GM19023 (cell line): ENCODE measurements at regions not wholly inside any gene's neighbourhood (a gene's known extent, or its start where the extent isn't known, plus 50 kb on each side); places are given as distances from the start of the nearest gene placed in this dataset.
"Not testable (repeated sequence)": the region's sequence is repeated elsewhere in the genome, so short reads cannot be mapped to it uniquely, and the experiment has no call there.

Experiments used
- ATAC-seq: cut with Tn5 transposase; IDR thresholded peaks from one replicate; pipeline ENCODE4 v1.9.1; 2021; ENCODE audit warnings: mild to moderate bottlenecking, moderate library complexity; ENCODE audit not compliant: unreplicated experiment

GRCh38 chr4:177494791-177495190 lies 52.6 kb upstream of the AGA start:
- ATAC-seq = no peak

GRCh38 chr4:177495626-177496025 lies 53.4 kb upstream of the AGA start:
- ATAC-seq = not testable (repeated sequence)

GRCh38 chr4:177499537-177499936 lies 57.3 kb upstream of the AGA start:
- no peak for ATAC-seq

GRCh38 chr4:177505171-177505615 lies 63.0 kb upstream of the AGA start:
- ATAC-seq = no peak

DNA sequence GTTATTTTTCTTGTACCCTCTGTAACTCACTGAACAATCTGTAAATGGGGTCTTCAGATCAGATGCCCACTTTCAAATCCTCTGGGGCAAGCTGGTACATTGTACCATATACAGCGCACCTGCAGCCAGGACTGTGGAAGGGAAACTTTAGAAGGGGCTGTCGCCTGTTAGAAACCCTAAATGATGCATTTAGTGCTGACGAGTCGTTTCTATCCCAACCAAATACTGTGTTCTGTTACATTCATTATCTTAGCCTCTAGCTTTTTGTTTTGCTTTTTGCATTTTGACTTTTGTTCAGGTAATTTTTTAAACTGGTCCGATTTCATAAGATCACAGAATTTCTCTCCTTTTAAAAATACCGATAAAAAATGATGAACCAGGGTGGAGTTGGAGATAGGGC lies 66.4 kb upstream of the AGA start:
- no peak for ATAC-seq

DNA sequence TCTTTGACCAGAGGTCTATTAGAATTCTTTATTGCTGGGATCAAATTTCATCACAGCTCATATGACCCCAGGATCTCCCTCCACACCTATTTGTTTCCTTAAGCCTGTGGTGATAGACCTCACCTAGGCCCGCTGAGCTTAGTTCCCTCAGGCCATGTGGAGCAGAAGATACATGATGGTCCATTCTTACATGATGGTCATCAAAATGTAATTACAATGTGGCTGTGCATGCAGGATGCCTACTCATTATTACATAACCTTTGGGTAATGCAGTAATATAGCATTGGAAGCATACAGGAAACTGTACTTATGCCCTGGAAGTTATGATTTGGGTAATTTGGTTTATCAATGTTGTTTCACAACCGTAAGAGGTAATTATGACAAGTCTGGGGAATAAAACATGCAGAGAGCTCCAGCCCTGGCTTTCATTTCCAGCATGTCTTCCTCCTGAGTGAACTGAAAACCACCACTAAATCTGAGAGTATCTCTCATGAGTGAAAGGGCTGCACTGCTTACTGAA lies 67.0 kb upstream of the AGA start:
- ATAC-seq = no peak

- ATAC-seq = no peak
These were observed 69.4 kb upstream of the AGA start for GRCh38 chr4:177511611-177512010.

GRCh38 chr4:177512646-177513045 lies 70.4 kb upstream of the AGA start:
- no peak for ATAC-seq

DNA sequence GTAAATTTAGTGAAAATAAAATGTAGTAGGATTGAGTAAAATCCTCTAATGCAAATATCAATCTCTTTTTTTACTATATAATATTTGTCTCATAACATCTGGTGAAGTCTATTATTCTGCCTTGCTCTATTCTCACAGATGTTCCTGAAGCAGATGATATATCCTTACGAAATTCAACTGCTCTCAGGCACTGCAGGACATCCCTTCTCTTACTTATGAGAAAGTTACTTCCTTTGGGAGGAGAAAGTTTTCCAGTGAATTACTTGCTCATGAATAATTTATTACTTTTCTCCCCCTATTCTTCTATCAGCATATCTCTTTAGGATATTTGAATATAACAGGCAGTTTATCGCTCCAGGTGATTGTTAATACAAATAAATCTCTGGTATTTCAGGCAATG lies 75.6 kb upstream of the AGA start:
- ATAC-seq = no peak

DNA sequence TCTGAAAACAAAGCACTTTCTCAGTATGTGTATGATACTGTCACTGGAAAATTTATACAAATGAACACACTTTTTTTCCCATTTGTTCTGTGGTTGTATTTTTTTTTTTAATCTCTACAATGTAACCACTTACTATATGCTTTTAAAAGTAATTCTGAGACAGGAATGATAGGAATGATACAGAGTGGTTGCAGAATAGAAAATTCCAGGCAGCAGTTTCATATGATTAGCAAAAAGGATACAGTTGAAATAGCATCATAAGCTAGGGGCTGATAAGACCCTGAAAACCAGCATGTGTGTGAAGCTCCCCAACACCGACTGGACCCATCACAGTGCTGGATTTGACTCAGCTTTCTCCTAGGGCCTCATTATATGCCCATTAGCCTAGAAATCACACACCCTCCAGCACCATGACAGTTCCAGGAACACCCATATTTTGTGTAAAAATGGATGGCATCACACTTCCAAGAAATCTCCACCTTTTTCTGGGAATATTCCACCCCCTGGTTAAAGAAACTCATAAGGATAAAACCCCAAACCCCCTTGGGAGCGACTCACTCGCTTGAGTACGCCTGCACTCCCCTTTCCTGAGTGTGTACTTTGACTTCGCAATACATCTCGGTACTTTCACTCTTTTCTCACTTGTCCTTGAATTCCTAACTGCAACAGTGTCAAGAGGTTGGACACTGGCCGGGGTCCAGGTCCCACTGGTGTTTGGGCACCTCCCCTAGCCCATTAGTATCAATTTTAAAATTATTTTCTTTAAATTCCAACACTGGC lies 77.4 kb upstream of the AGA start:
- ATAC-seq = no peak

DNA sequence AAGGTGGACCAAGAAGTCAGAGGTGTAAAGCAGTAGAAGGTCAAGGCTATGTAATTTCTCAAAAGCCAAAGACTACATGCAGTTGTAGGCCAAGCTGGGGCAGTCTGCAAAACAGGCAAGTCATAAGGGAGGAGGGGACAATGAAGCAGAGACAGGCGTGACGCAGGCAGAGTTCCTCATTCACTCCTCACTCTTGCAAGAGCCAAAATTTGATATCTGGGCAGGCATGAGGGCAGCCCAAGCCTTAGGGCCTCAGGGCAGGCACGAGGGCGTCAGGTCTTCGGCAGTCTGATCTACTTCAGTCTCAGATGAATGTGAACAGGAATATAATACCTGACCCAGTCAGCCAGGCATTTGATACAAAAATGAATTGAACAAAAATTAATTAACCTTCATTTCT lies 86.4 kb upstream of the AGA start:
- no peak for ATAC-seq

DNA sequence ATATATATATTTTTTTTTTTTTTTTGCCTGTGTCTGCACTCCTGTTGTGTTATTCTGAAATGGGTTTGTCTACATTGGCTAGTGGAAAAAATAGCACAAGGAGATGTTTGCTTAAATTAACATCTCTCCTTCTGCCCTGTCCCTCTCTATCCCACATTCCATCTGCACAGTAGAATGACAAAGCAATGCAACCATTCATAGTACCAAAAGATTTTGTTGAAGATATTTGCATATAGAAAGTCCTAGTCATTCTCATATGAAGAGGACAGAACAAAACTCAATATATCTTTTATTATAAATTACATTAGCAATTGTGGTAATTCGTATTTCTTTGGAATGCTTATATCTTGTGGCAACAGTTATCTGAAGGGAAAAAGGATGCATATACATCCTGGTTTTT lies 88.3 kb upstream of the AGA start:
- ATAC-seq = no peak

- no peak for ATAC-seq
These were observed 90.1 kb upstream of the AGA start for GRCh38 chr4:177532358-177532757.

- not testable (repeated sequence) for ATAC-seq
These were observed 92.6 kb upstream of the AGA start for GRCh38 chr4:177534841-177535240.

DNA sequence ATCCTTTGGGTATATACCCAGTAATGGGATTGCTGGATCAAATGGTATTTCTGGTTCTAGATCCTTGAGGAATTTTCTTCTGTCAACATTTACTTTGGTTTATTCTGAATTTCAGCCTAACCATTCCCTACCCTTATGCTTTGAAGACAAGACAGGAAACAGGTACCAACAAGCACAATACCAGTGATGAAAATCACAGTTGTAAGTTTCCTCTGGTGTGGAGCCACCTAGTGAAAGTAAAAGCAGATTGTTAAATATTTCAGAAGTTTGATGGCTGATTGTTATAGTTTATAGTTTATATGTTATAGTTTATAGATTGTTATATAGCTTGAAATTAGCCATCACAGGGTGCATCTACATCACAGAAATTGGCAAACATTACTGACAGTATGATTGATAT lies 104.5 kb upstream of the AGA start:
- no peak for ATAC-seq

DNA sequence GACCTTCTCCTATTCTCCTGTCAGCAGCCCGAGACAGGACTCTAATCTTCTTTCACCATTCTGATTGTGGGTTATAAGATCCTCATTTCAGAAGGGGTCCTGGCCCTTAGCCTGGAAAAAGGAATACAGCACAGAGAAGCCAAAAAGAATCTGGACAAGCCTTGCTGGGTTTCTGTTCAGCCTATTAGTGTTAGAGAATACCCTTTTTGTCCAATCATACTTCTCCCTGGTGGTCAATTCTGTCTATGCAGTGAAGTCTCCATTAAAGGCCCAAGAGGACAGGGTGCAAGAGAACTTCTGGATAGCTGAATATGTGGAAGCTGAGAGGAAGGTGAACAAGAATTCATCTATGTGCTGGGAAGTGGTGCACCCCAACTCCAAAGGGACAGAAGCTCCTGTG lies 105.7 kb upstream of the AGA start:
- ATAC-seq = no peak

- no peak for ATAC-seq
These were observed 112.9 kb upstream of the AGA start for GRCh38 chr4:177555007-177555574.

DNA sequence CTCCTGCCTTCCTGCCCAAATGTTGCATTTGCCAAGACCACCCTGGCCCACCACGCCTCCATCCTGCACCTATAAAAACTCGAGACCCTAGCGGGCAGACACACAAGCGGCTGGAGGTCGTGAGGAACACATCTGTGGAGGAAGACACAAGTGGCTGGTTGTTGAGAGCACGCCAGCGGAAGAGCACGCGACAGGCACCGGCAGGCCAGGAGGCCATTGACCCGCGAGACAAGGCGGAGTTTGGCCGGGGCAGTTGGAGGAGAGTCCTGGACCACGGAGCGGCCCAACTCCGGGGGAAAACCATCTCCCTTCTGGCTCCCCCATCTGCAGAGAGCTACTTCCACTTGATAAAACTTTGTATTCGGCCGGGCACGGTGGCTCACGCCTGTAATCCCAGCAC lies 115.2 kb upstream of the AGA start:
- no peak for ATAC-seq

- no peak for ATAC-seq
These were observed 116.8 kb upstream of the AGA start for GRCh38 chr4:177558995-177559394.

- no peak for ATAC-seq
These were observed 119.9 kb upstream of the AGA start for GRCh38 chr4:177562163-177562562.

DNA sequence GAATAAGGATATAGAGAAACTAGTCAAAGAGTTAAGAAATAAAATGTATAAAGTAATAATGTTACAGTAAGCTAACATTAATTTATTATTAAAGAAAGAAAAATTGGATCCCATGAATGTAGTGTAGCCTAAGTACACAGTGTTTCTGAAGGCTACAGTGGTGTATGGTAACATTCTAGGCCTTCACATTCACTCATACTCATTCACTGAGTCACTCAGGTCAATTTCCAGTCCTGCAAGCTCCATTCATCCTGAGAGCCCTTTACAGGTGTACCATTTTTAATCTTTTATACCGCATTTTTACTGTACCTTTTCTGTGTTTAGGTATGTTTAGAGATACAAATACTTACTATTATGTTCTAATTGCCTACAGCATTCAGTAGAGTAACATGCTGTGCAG lies 120.6 kb upstream of the AGA start:
- ATAC-seq = no peak

GRCh38 chr4:177566691-177567090 lies 124.5 kb upstream of the AGA start:
- no peak for ATAC-seq

- ATAC-seq = no peak
These were observed 126.7 kb upstream of the AGA start for GRCh38 chr4:177568931-177569330.
